Prostate gland (tissue), 2 donors: ENCODE measurements at regions not wholly inside any gene's neighbourhood (a gene's known extent, or its start where the extent isn't known, plus 50 kb on each side); places are given as distances from the start of the nearest gene placed in this dataset.

Source experiments
- DNase-seq: peaks from one replicate; pipeline ENCODE4 v3.0.0-alpha.2; 2019; ENCODE audit warnings: low spot score
- H3K27ac ChIP-seq, 2 donors: fragments of 200-600 bp; sonication (generic); 2 replicates each; pipeline ENCODE4 v1.5.1; 2017 to 2019
- H3K27me3 ChIP-seq: fragments of 200-600 bp; sonication (generic); replicated peaks from 2 replicates; pipeline ENCODE4 v1.5.1; 2019; ENCODE audit not compliant: insufficient read depth
- H3K36me3 ChIP-seq, 2 donors: fragments of 200-600 bp; sonication (generic); 1 replicate in 1 of 2; 2 replicates in 1 of 2; pipeline versions ENCODE4 v1.5.1 to v1.8.1; 2017 to 2019
- H3K4me1 ChIP-seq: fragments of 200-600 bp; sonication (generic); replicated peaks from 2 replicates; pipeline ENCODE4 v1.5.1; 2019
- H3K4me3 ChIP-seq, 2 donors: fragments of 200-600 bp; sonication (generic); 2 replicates each; pipeline ENCODE4 v1.5.1; 2017 to 2019
- H3K9me3 ChIP-seq: fragments of 200-600 bp; sonication (generic); 2 replicates; pipeline ENCODE4 v1.5.1; 2017
- POLR2A ChIP-seq: fragments of 450-650 bp; IDR thresholded peaks from one replicate; pipeline ENCODE4 v1.6.1; 2016; ENCODE audit warnings: antibody characterized with exemption, mild to moderate bottlenecking
- POLR2AphosphoS5 ChIP-seq: sonication (generic); formaldehyde crosslinking; IDR thresholded peaks from one replicate; pipeline ENCODE4 v1.6.1; 2017; ENCODE audit warnings: antibody characterized with exemption
- WGBS: methylation state at CpG from one replicate; pipeline ENCODE4 v1.1.5; 2018; 5-methylcytosine and 5-hydroxymethylcytosine counted together
- intact Hi-C: fragments of 100-400 bp; cut with DNase I; formaldehyde crosslinking; loops from one replicate; pipeline ENCODE4 v1.14.2; 2022
- TF ChIP-seq, protein P1 (sequence below), 4 experiments: fragments of 200-600 bp in 2 of 4; fragments of 450-650 bp in 2 of 4; sonication (generic) in 2 of 4; IDR thresholded peaks; 1 replicate in 3 of 4; 2 replicates in 1 of 4; pipeline ENCODE4 v1.5.1; 2016 to 2019; ENCODE audit warnings: antibody characterized with exemption in 4 of 4, mild to moderate bottlenecking in 2 of 4, moderate library complexity in 2 of 4

DNA sequence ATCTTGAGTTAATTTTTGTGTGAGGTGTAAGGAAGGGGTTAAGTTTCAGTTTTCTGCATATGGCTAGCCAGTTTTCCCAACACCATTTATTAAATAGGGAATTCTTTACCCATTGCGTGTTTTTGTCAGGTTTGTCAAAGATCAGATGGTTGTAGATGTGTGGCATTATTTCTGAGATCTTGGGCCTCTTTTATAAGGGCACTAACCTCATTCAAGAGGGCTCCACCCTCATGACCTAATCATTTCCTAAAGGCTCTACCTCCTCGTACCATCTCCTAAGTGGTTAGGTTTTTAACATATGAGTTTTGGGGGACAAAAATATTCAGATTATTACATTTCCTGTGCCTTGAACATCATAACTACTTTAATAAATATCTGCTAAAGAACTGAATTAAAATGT, 510.9 kb downstream of the UTRN start:
- Histone ChIP-seq H3K27ac (no peak overlapping the region), H3K27me3 (no peaks in the 10 kb centered on the region), H3K36me3 (no peaks in the 10 kb centered on the region), H3K4me3 (no peak overlapping the region), H3K9me3 (no peaks in the 10 kb centered on the region), H3K4me1 (no peaks in the 10 kb centered on the region)
- WGBS: 100% methylated on average over 2 of the region's 2 CpGs
- DNase-seq: no peak
- no peak for TF ChIP-seq POLR2A
- TF ChIP-seq, protein P1, sequence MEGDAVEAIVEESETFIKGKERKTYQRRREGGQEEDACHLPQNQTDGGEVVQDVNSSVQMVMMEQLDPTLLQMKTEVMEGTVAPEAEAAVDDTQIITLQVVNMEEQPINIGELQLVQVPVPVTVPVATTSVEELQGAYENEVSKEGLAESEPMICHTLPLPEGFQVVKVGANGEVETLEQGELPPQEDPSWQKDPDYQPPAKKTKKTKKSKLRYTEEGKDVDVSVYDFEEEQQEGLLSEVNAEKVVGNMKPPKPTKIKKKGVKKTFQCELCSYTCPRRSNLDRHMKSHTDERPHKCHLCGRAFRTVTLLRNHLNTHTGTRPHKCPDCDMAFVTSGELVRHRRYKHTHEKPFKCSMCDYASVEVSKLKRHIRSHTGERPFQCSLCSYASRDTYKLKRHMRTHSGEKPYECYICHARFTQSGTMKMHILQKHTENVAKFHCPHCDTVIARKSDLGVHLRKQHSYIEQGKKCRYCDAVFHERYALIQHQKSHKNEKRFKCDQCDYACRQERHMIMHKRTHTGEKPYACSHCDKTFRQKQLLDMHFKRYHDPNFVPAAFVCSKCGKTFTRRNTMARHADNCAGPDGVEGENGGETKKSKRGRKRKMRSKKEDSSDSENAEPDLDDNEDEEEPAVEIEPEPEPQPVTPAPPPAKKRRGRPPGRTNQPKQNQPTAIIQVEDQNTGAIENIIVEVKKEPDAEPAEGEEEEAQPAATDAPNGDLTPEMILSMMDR (IDR thresholded peaks at IDR 0.05): no peak
- TF ChIP-seq POLR2AphosphoS5: no peak
- intact Hi-C loops: no loop called here

GRCh38 chr6:144797881-144798589, 512.9 kb downstream of the UTRN start:
- Histone ChIP-seq H3K4me3 (no peak overlapping the region), H3K36me3 (no peaks in the 10 kb centered on the region), H3K27ac (no peak overlapping the region), H3K4me1 (no peaks in the 10 kb centered on the region), H3K9me3 (no peaks in the 10 kb centered on the region), H3K27me3 (no peaks in the 10 kb centered on the region)
- no peak for DNase-seq
- TF ChIP-seq POLR2A (no peak), POLR2AphosphoS5 (no peak)
- TF ChIP-seq, protein P1 (IDR thresholded peaks at IDR 0.05): no peak
- WGBS: 92% methylated on average over 7 of the region's 7 CpGs
- intact Hi-C loops: no loop called here

DNA sequence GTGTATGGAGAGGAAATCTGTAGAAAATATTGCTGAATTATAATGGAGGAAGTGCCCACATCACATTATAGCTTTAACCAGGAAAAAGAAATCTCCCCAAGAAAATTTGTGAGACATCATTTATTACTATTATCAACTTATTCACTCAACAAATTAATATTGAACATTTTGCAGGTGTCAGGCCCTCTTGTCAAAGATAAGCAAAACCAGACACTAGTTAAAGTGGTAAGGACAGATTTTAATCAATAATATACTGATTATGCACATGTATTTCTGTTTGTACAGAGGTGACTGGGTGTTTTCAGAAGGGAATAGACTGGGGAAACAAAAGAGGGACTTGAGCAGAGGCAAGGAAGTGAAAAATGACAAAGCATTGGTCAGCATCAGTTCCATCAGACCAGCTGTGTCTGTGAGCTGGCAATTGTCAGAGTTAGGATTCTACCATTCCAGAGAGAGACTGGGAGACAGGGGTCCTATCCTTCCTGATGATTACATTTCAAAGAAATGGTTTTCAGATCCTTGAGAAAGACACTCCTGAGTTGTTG, 519.2 kb downstream of the UTRN start:
- intact Hi-C loops: no loop called here
- no peak for TF ChIP-seq POLR2AphosphoS5
- DNase-seq: no peak
- H3K27me3 ChIP-seq: no peaks in the 10 kb centered on the region
- no peaks in the 10 kb centered on the region for H3K36me3 ChIP-seq
- H3K4me1 ChIP-seq: no peaks in the 10 kb centered on the region
- H3K27ac ChIP-seq: no peak overlapping the region
- H3K4me3 ChIP-seq: no peak overlapping the region
- no peaks in the 10 kb centered on the region for H3K9me3 ChIP-seq

GRCh38 chr6:144805049-144805448, 519.9 kb downstream of the UTRN start:
- 78% methylated on average over 1 of the region's 1 CpG for WGBS
- Histone ChIP-seq H3K36me3 (no peaks in the 10 kb centered on the region), H3K4me1 (no peaks in the 10 kb centered on the region), H3K27ac (no peak overlapping the region), H3K27me3 (no peaks in the 10 kb centered on the region), H3K9me3 (no peaks in the 10 kb centered on the region), H3K4me3 (no peak overlapping the region)
- TF ChIP-seq POLR2A (no peak), POLR2AphosphoS5 (no peak)
- TF ChIP-seq, protein P1 (IDR thresholded peaks at IDR 0.05): no peak
- DNase-seq: no peak
- intact Hi-C loops: no loop called here

- TF ChIP-seq POLR2A (no peak), POLR2AphosphoS5 (no peak)
- TF ChIP-seq, protein P1 (IDR thresholded peaks at IDR 0.05): no peak
- Histone ChIP-seq H3K36me3 (no peaks in the 10 kb centered on the region), H3K9me3 (no peaks in the 10 kb centered on the region), H3K4me3 (no peak overlapping the region), H3K27ac (no peak overlapping the region), H3K4me1 (no peaks in the 10 kb centered on the region), H3K27me3 (no peaks in the 10 kb centered on the region)
- intact Hi-C loops: no loop called here
- no peak for DNase-seq
These were observed 521.1 kb downstream of the UTRN start for GRCh38 chr6:144806222-144806621.
